GM19463 (cell line): ENCODE measurements at regions not wholly inside any gene's neighbourhood (a gene's known extent, or its start where the extent isn't known, plus 50 kb on each side); places are given as distances from the start of the nearest gene placed in this dataset.

Experiments
- ATAC-seq: cut with Tn5 transposase; IDR thresholded peaks from one replicate; pipeline ENCODE4 v1.9.1; 2021; ENCODE audit warnings: mild to moderate bottlenecking, moderate library complexity; ENCODE audit not compliant: unreplicated experiment

DNA sequence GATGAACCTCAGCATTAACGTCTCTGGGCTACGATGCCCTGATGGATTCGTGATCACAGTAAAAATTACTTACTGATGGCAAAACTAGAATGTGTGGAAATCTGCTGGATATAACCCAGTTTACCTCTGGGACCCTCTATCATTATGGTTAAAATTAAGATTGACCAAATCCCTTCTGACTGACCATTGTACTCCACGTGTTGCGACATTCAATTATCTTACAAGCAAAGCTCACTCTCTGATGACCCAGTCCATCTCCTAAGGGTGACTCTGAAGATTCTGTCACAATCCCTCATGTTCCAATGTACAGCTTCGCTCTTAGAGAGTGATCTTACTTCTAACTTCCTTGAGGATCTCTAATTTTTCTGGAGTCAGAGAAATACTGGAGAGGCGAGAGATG is 288.5 kb upstream of the RUNX1 start:
- no peak for ATAC-seq

DNA sequence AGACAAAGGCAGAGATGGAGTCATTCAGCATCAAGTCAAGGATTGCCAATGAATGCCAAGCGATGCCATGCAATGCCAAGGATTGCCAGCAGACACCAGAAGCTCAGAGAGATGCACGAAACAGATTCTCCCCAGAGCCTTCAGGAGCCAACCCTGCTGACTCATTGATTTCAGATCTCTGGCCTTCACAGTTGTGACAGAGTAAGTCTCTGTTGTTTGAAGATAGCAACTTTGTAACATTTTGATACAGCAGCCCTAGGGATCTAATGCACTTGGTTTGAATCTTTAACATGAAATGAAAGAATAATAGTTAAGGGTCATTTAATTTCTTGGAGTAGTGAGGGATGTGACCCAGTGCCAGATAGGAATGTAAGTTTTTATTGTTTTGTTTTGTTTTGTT is 287.4 kb upstream of the RUNX1 start:
- ATAC-seq: no peak

DNA sequence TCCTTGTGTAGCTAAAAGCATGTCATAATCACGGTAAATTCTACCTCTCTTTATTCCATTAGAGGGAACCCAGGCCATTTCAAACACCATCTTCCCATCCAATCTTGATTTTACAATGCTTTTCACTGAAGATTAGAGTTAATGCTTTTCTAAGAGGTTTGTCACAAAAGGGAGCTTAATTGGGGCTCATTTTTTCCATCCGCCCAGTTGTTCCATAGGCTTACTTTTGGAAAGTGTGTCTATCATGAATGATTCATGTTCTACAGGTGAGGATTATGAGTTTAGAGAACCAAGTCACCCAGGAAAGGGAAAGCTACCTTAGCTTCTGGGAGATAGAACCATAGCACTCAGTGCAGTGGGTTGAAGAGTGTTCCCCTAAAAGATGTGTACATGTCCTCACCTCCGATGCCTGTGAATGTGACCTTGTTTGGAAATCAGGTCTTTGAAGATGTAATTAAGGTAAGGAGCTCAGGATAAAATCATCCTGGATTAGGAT is 286.9 kb upstream of the RUNX1 start:
- ATAC-seq: no peak

DNA sequence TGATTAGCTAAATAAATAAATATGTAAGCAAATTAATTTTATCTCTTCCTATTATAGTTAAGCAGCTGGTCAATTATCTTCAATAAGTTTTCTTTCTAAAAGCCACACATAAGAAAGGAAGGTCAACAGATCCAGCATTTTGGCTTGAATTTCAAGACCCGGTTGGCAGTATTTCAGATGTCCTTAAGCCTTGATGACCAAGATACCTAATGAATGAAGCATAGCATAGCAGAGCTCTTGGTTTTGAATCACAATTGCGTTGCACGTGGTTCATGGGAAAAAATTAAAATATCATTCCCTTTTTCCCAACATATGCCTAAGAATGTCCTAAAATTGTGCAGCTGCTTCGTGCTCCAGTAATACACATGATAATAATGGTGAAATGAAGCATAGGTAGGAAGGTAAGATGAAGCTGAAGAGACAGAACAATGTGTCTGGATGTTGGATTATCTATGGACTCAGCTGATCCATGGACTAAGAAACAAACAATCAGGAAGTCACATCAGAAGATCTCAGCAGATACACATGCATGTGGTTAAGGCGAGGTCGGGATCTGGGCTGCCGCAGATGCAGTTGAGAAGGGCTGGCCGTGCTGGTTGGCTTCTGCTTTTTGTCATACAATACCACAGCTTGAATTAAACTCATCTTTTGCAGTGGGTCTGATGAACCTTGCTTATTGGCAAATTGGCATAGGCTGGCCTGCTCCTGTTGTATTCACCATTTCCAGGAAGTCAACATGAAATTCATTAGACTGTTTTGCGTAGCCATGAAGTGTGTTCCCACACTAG is 284.9 kb upstream of the RUNX1 start:
- no peak for ATAC-seq

DNA sequence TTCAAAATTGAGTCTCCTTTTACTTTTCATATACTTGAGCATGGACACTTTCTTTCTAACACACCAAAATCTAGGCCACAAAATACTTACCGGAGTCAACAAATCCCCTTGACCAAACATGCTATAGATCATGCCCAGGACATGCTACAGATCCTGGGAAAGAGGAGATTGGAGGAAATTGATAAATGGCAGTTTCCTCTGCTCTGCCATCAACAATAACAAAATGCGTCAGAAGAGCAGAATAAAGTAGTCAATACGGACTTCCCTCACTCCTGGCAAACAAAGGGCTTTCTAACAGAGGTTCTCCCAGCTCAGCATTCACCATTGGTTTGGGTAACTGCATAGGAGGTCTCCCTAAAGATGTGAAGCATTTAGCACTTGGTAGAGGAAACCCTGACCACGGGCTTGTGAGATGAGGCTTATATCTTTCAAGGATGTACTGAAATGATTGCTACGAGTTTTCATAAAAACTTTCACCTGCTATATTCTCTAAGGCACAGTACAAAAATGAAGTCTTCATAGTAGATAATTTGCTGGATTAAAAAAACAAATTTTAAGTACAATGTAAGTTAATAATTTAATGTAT is 283.8 kb upstream of the RUNX1 start:
- ATAC-seq: no peak

- ATAC-seq: no peak
Observed at GRCh38 chr21:35329940-35330660, 281.0 kb upstream of the RUNX1 start.

- ATAC-seq: no peak
Observed at GRCh38 chr21:35328856-35329455, 279.9 kb upstream of the RUNX1 start.

DNA sequence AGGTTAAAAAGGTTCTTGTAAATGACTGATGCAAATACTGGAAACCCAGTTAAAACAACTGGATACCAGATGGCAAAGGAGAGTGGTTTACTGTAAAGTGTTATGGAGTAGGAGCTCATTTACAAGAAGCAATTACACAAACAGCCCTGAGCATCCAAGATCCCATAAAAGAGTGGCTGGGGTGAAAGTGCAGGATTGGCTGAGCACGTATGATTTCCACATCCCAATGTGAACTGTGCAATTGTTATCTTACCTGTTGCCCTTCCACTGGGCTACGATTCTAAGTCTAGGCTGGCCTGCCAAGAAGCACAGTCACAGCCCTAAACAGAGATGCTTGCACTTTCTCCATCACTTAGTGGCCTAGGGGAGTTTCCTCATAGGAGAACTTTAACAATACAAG is 277.6 kb upstream of the RUNX1 start:
- ATAC-seq: no peak

- no peak for ATAC-seq
Observed at GRCh38 chr21:35325953-35326352, 276.9 kb upstream of the RUNX1 start.

DNA sequence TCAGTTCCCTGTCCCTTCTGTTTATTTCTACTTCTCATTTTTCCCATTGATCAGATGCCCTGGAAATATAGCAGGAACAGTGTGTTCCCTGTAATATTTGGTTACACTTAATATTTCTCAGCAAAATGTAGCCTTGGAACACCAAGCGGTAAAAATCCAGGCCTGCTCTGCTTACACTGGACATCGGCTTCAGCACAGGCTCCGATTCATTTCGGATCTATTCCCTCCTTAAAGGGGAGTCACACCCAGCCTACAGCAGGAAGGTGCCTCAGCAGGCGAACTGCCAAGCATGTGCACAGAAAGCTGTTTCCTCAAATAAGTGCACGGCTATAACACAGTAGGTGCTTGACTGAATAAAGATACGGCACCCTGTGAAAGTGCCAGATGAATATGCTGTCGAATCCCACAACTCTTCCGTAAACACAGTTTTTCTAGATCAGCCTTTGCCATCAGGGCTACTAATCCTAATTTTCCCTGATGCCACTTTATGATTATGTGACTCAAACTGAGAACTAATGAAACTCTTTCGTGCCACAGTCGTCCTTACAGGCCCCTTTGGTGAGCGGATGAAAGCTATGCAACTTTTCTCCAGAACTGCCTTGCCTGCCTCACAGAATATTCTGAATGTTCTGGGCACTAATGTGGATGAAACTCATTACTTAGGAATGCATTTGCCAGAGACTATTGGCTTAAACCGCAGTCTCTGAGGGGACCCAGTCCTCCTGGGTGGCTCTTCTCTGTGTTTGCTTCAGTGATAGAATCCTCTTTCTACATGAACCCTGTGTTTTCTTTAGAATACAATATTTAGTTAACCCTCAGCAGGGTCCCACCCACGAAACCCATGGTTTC is 275.5 kb upstream of the RUNX1 start:
- no peak for ATAC-seq

- no peak for ATAC-seq
Observed at GRCh38 chr21:35323947-35324346, 274.8 kb upstream of the RUNX1 start.

- no peak for ATAC-seq
Observed at GRCh38 chr21:35321322-35322200, 272.5 kb upstream of the RUNX1 start.

DNA sequence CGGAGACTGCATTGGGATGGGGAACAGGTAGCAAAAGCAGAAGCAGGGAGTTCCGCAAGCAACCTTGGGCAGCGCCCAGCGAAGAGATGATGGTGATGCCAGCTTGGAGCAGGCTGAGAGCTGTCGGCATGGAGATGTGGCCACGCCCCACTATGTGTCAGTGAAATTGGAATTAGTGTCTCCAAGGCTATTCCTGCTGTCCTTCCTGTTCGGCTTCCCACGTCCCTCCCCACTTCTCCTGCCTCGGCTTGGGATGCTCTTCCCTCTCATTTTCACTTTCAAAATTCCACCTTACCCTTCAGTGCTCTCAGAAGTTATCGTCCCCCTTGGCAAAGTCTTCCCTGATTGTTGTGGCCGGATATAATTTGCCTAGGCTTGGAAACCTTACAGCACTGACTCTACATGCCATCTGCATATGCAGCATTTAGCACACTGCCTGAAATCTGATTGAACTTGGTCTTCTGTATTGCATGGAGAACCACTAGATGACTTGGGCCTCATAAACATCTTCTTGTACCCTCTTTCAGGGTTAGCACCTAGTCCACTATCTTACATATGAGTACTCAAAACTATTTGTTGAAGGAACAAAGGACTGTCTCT is 270.7 kb upstream of the RUNX1 start:
- ATAC-seq: no peak

- ATAC-seq: no peak
Observed at GRCh38 chr21:35316933-35317332, 267.8 kb upstream of the RUNX1 start.

DNA sequence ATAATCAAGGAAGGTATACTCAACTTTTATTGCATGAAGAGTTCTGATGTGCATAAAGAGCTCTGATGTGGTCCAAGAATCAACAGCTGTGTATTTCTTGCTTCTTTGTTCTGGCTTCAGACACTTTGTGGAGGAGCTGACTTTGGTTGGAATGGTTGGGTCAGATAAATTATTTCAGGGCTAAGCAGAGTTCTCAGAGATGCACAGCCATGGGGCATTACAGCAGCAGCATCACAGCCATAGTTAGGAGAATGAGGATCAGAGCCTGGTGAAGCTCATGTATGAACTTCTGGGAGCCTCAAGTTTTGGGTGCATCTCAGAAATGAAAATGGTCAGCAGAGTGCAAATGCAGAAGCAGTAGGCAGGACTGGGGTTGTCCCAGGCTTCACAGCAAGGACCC is 267.4 kb upstream of the RUNX1 start:
- ATAC-seq: no peak

DNA sequence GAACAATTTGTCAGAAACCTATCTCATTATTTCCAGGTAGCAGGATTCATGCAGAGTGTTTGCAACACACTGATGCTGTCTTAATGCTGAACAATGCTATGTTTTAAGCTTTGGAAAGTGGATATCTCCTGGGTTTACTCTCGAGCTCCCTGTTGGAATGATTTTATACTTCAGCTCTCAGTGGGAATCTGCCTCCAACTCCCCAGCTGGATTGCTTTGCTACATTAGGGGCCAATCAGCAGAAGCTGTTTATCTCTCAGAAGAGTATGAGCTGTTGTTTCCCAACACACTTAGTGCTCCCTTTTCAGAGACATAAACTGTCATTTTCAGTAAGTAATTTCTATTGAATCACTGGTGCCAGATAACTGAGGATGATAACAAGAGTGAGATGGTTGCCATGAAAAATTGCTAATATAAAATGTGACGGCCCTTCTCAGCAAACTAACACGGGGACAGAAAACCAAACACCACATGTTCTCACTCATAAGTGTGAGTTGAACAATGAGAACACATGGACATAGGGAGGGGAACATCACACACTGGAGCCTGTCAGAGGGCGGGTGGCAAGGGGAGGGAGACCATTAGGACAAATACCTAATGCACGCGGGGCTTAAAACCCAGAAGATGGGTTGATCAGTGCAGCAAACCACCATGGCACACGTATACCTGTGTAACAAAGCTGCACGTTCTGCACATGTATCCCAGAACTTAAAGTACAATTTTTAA is 265.9 kb upstream of the RUNX1 start:
- ATAC-seq: no peak

DNA sequence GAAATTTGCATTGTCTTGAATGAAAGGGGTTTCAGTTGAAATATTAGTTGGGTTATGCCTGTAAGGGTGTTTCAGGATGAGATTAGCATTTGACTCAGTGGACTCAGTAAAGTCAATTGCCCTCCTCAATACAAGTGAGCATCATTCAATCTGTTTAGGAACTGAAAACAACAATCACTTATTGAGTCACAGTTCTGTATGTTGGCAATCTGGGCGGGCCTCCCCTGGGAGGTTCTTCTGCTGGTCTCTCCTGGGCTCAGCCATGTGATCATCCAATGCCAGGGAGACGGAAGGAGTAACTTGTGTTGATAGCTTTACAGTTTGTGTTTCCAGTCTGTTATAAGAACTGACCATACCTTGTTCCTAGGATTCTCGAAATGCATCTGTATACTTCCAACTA is 262.9 kb upstream of the RUNX1 start:
- ATAC-seq: no peak

- no peak for ATAC-seq
Observed at GRCh38 chr21:35309316-35309715, 260.2 kb upstream of the RUNX1 start.

- ATAC-seq: no peak
Observed at GRCh38 chr21:35303085-35303484, 254.0 kb upstream of the RUNX1 start.
